ENCODE measurements at regions not wholly inside any gene's neighbourhood (a gene's known extent, or its start where the extent isn't known, plus 50 kb on each side); places are given as distances from the start of the nearest gene placed in this dataset.

GRCh38 chr1:204773246-204773645, 87.7 kb upstream of the LRRN2 start:
- TF ChIP-seq CTCF (conservative IDR thresholded peaks at IDR 0.05 in 1 of 2, IDR thresholded peaks at IDR 0.05 in 1 of 2; ENCODE audit: extremely low read depth in 1 of 2, insufficient read depth in 1 of 2, low read depth in 1 of 2, low read length in 2 of 2): no peak
- TF ChIP-seq EZH2 (IDR thresholded peaks at IDR 0.05; ENCODE audit: borderline replicate concordance, low read length): no peak
